ES-I3 (cell line): ENCODE measurements at regions not wholly inside any gene's neighbourhood (a gene's known extent, or its start where the extent isn't known, plus 50 kb on each side); places are given as distances from the start of the nearest gene placed in this dataset.

ENCODE experiments used
- H3K36me3 ChIP-seq: 2 replicates; pipeline ENCODE4 v1.6.1; 2013; ENCODE audit warnings: mild to moderate bottlenecking, low read length, control low read depth, moderate library complexity; ENCODE audit not compliant: insufficient read depth
- H3K4me1 ChIP-seq: 2 replicates; pipeline ENCODE4 v1.6.1; 2013; ENCODE audit warnings: mild to moderate bottlenecking, control low read depth, low read length; ENCODE audit not compliant: insufficient read depth
- H3K9ac ChIP-seq: 2 replicates; pipeline ENCODE4 v1.6.1; 2013; ENCODE audit warnings: low read depth, mild to moderate bottlenecking, low read length, moderate library complexity
- H3K9me3 ChIP-seq: 2 replicates; pipeline ENCODE4 v1.6.1; 2013; ENCODE audit warnings: mild to moderate bottlenecking, low read length, moderate library complexity; ENCODE audit not compliant: control insufficient read depth, insufficient read depth

- 0 out of 2 replicates have a peak, but pooled peaks cover 2% of the 10 kb centered on the region for H3K9me3 ChIP-seq
- no peak overlapping the region for H3K9ac ChIP-seq
- no peaks in the 10 kb centered on the region for H3K4me1 ChIP-seq
- H3K36me3 ChIP-seq = no peaks in the 10 kb centered on the region
These were observed 120.2 kb downstream of the CD8B2 start for GRCh38 chr2:106607371-106607770.

DNA sequence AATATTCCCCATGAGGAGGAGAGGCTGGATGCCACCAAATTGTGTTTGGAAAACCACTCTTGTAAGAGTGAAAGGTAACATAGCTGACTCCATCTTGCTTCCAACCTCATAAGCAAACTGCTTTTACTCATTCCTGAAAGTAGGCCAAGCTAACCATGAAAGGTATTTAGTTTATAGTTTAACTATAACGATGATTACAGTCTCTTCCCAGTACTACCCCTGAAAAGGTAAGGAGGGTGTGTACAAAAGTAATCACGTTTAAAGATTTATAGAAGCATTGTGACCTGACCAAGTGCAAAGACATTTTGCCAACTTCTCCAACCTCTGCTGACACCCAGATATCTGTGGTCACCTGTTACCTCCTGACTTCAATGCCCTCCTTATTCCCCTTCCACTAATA, 122.6 kb downstream of the CD8B2 start:
- Histone ChIP-seq H3K36me3 (no peaks in the 10 kb centered on the region), H3K9me3 (no peaks in the 10 kb centered on the region; the same call in 1 of the 2 replicates), H3K9ac (no peak overlapping the region), H3K4me1 (no peaks in the 10 kb centered on the region)

DNA sequence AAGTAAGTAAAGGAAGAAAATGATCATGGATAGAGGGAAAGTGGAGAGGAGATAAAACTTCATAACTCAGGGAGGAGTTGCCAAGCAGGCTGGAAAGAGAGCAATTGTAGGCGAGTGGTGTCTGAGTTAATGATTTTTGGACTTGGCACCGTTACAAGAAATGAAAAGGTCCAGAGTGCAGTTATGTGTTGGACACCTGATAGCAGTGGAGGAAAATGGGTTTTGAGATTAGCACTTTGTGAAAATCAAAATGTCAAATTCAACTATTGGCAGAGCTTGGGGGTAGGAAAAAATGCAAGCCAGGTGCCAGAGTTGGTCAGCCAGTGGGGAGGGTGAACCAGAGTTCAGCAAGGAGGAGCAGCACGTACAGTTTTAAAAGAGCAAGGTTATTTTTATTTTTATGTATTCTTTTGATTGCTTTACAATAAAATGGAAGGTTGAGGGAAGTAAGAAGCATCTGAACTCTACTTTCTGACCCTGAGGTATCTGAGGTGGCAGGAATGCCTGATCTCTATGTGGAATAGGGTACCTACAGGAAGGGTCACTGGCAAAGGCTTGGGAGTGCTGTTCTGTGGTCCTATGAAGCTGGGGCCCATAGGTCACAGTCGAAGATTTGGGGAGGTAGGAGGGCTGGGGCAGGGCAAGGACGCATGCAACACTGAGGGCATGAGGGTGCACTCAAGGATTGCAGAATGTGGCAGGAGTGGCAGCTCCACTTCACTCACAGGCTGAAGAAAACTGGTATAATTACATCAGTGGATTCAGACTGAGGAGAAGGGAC, 127.5 kb downstream of the CD8B2 start:
- H3K36me3 ChIP-seq = no peaks in the 10 kb centered on the region
- no peaks in the 10 kb centered on the region; the same call in 1 of the 2 replicates for H3K9me3 ChIP-seq
- peaks cover 9% of the 10 kb centered on the region; the same call in 1 of the 2 replicates for H3K4me1 ChIP-seq
- H3K9ac ChIP-seq = no peak overlapping the region

DNA sequence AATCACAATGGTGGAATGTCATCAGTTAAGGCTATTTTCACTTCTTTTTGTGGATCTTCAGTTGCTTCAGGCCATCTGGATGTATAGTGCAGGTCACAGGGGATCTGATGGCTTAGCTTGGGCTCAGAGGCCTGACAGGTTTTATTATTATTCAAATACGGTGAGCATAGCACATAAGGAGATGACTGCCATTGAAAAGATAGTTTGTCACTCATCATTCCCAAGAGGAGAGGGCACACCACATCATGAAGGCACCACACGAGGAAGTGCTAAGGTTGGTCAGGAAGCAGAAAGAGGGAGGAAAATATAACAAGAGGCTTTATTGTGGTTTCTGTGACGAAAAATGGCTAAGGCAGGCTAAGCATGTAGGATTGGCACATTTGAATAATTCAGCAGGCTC, 131.4 kb downstream of the CD8B2 start:
- Histone ChIP-seq H3K4me1 (peaks cover 9% of the 10 kb centered on the region; the same call in 1 of the 2 replicates), H3K36me3 (no peaks in the 10 kb centered on the region), H3K9me3 (no peaks in the 10 kb centered on the region), H3K9ac (no peak overlapping the region)

- H3K9me3 ChIP-seq = peaks cover 2% of the 10 kb centered on the region; the same call in 1 of the 2 replicates
- H3K9ac ChIP-seq = no peak overlapping the region
- peaks cover 9% of the 10 kb centered on the region; the same call in 1 of the 2 replicates for H3K4me1 ChIP-seq
- H3K36me3 ChIP-seq = no peaks in the 10 kb centered on the region
These were observed 136.3 kb downstream of the CD8B2 start for GRCh38 chr2:106623456-106623855.

DNA sequence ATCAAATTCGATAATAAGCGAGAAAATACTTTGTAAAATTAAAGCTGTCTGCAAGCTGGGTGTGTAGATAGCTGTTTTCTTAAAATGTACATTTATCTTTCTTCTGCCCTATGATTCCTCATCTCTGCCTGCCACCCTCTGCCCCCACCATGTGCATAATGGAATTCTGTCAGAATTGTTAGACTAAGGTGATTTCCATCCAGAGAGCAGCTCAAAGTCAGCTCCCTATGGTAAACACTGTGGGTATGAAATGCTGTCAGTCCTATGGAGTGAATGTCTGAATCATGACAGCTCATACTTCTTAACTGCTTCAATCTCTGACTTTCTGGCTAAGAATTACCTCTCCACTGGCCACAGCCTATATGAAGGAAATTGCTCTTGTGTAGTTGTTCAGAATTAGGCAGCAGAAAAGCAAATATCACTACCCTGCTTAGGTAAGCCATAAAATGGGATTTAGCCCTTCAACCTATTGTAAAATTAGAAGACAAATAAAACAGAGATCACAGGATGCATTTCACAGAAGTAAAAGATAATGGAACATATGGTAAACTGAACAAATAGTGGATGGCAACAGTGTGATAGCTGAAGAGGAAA, 137.7 kb downstream of the CD8B2 start:
- H3K9ac ChIP-seq = no peak overlapping the region
- H3K36me3 ChIP-seq = no peaks in the 10 kb centered on the region
- no peaks in the 10 kb centered on the region for H3K4me1 ChIP-seq
- peaks cover 2% of the 10 kb centered on the region for H3K9me3 ChIP-seq

DNA sequence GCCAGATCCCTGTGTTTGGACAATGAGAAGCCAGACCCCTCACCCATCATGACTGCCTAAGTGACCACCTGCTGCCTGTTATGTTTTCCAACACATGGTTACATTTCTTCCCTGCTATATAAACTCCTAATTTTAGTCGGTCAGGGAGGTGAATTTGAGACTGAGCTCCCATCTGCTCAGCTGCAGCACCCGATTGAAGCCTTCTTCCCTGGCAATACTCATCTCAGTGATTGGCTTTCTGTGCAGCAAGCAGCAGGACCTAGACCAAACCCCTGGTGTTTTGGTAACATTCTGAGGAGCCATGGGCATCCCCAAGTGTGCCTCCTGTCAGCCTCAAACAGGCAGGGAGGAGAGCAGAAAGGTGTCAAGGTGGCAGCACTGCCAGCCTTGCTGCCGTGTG, 141.2 kb downstream of the CD8B2 start:
- Histone ChIP-seq H3K36me3 (no peaks in the 10 kb centered on the region), H3K4me1 (no peaks in the 10 kb centered on the region), H3K9me3 (peaks cover 2% of the 10 kb centered on the region), H3K9ac (no peak overlapping the region)

GRCh38 chr2:106629981-106630380, 142.8 kb downstream of the CD8B2 start:
- Histone ChIP-seq H3K36me3 (no peaks in the 10 kb centered on the region), H3K4me1 (no peaks in the 10 kb centered on the region), H3K9me3 (peaks cover 2% of the 10 kb centered on the region), H3K9ac (no peak overlapping the region)

DNA sequence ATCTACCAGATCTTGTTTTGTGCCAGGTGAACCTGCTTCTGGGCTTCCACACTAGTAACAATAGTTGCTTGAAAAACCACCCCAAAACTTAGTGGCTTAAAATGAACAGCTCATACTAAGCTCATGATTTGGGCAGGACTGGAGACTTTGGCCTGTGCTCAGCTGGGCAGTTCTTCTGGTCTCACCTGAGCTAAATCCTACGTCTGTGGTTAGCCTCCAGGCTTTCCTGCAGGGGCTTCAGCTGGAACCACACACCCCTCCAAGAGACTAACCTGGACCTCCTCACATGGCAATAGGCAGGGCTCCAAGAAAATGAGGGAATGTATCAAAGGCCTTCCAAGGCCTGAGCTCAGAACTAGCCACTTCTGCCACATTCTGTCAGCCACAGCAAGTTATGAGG, 144.1 kb downstream of the CD8B2 start:
- H3K9me3 ChIP-seq = peaks cover 2% of the 10 kb centered on the region
- no peaks in the 10 kb centered on the region for H3K4me1 ChIP-seq
- no peaks in the 10 kb centered on the region for H3K36me3 ChIP-seq
- no peak overlapping the region for H3K9ac ChIP-seq

DNA sequence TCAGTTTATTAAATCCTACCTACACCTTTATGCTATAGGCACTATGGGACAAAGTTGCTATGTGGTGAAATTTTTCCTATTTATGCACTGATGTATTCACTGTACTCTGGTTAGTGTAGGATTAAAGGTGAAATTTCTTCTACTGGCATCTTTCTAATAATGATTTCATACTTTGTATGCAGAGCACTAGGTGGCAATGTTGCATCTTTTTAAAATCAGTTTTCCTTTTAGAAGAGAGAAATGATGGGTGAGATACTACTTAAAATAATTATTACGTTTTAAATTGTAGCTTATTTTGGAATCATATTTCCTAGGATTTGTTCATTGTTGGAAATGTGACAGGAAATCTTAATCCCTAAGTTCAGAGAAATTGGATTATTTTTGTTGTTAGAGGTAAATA, 150.9 kb downstream of the CD8B2 start:
- no peaks in the 10 kb centered on the region for H3K9me3 ChIP-seq
- H3K9ac ChIP-seq = no peak overlapping the region
- H3K4me1 ChIP-seq = no peaks in the 10 kb centered on the region
- no peaks in the 10 kb centered on the region for H3K36me3 ChIP-seq

GRCh38 chr2:106638580-106638979, 151.4 kb downstream of the CD8B2 start:
- H3K9me3 ChIP-seq = no peaks in the 10 kb centered on the region
- no peak overlapping the region for H3K9ac ChIP-seq
- H3K4me1 ChIP-seq = no peaks in the 10 kb centered on the region
- H3K36me3 ChIP-seq = no peaks in the 10 kb centered on the region

DNA sequence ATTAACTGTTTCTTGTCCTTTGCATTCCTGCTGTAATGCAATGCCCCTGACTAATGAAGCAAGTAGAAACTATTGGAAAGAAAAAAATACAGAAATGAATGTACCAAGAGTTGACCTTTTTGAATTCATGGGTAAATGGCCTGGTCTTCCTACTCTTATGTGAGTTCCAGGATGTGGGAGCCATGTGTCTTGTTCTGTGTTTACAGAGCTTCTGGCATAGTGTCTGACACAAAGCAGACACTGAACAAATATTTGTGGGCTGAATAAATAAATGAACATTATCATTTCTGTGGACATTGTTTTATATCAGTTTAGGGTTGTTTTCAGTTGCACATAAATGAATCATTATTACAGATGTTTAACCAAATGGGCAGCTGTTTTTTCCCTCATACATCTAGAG, 155.5 kb downstream of the CD8B2 start:
- Histone ChIP-seq H3K9me3 (no peaks in the 10 kb centered on the region), H3K36me3 (no peaks in the 10 kb centered on the region), H3K4me1 (no peaks in the 10 kb centered on the region), H3K9ac (no peak overlapping the region)

- Histone ChIP-seq H3K9me3 (no peaks in the 10 kb centered on the region), H3K4me1 (no peaks in the 10 kb centered on the region), H3K9ac (no peak overlapping the region), H3K36me3 (no peaks in the 10 kb centered on the region)
These were observed 157.5 kb downstream of the CD8B2 start for GRCh38 chr2:106644623-106645022.

- no peak overlapping the region for H3K9ac ChIP-seq
- H3K36me3 ChIP-seq = no peaks in the 10 kb centered on the region
- H3K9me3 ChIP-seq = no peaks in the 10 kb centered on the region
These were observed 159.4 kb downstream of the CD8B2 start for GRCh38 chr2:106646605-106647004.

GRCh38 chr2:106649306-106649705, 162.1 kb downstream of the CD8B2 start:
- H3K9me3 ChIP-seq = no peaks in the 10 kb centered on the region
- H3K4me1 ChIP-seq = no peaks in the 10 kb centered on the region
- no peaks in the 10 kb centered on the region for H3K36me3 ChIP-seq
- H3K9ac ChIP-seq = no peak overlapping the region

More at GRCh38 chr2:106646605-106647004, 159.4 kb downstream of the CD8B2 start:
- no peaks in the 10 kb centered on the region for H3K4me1 ChIP-seq
